Liver (tissue), 8 donors: ENCODE measurements at regions not wholly inside any gene's neighbourhood (a gene's known extent, or its start where the extent isn't known, plus 50 kb on each side); places are given as distances from the start of the nearest gene placed in this dataset.

Experiments
- DNase-seq: peaks from one replicate; pipeline ENCODE4 v3.0.0-alpha.2; 2017; ENCODE audit warnings: low spot score
- H3K27ac ChIP-seq, 2 donors: one replicate each; pipeline ENCODE4 v1.7.0; 2013; ENCODE audit warnings: inconsistent platforms in 2 of 2, low read length in 2 of 2, control low read depth in 1 of 2, low read depth in 1 of 2, mild to moderate bottlenecking in 1 of 2
- H3K27me3 ChIP-seq, 4 donors: one replicate each; pipeline versions ENCODE4 v1.6.1 to v1.7.0; 2013; ENCODE audit warnings: low read length in 3 of 4, inconsistent platforms in 1 of 4, mild to moderate bottlenecking in 1 of 4, moderate library complexity in 1 of 4; ENCODE audit not compliant: control insufficient read depth in 4 of 4, insufficient read depth in 4 of 4
- H3K36me3 ChIP-seq, 4 donors: one replicate each; pipeline versions ENCODE4 v1.6.1 to v1.7.0; 2013; ENCODE audit warnings: low read length in 3 of 4, mild to moderate bottlenecking in 3 of 4, low read depth in 1 of 4, moderate library complexity in 1 of 4; ENCODE audit not compliant: control insufficient read depth in 4 of 4, insufficient read depth in 3 of 4
- H3K4me1 ChIP-seq, 4 donors: one replicate each; pipeline versions ENCODE4 v1.6.1 to v1.7.0; 2013; ENCODE audit warnings: low read length in 3 of 4, mild to moderate bottlenecking in 3 of 4, moderate library complexity in 1 of 4; ENCODE audit not compliant: control insufficient read depth in 4 of 4, insufficient read depth in 4 of 4
- H3K4me3 ChIP-seq, 3 donors: one replicate each; pipeline versions ENCODE4 v1.6.1 to v1.7.0; 2013; ENCODE audit warnings: low read length in 3 of 3, control low read depth in 1 of 3, low read depth in 1 of 3, mild to moderate bottlenecking in 1 of 3
- H3K9ac ChIP-seq, 2 donors: one replicate each; pipeline ENCODE4 v1.7.0; 2013; ENCODE audit warnings: low read length in 2 of 2, mild to moderate bottlenecking in 2 of 2, moderate library complexity in 2 of 2, control low read depth in 1 of 2, low read depth in 1 of 2
- H3K9me3 ChIP-seq, 4 donors: one replicate each; pipeline versions ENCODE4 v1.6.1 to v1.7.0; 2013; ENCODE audit warnings: low read length in 3 of 4; ENCODE audit not compliant: control insufficient read depth in 4 of 4
- ATF3 ChIP-seq: IDR thresholded peaks from 2 replicates; pipeline ENCODE4 v1.6.1; 2016; ENCODE audit warnings: antibody characterized with exemption
- CTCF ChIP-seq: fragments of 150-350 bp; IDR thresholded peaks from 2 replicates; pipeline ENCODE4 v1.5.1; 2017; ENCODE audit warnings: improper control_type of control experiment, low read depth, low read length; ENCODE audit not compliant: missing input control
- EGR1 ChIP-seq, 2 donors: IDR thresholded peaks; 2 replicates each; pipeline ENCODE4 v1.6.1; 2016 to 2018; ENCODE audit warnings: antibody characterized with exemption in 2 of 2, low read depth in 2 of 2
- FOXA1 ChIP-seq: IDR thresholded peaks from 2 replicates; pipeline ENCODE4 v1.6.1; 2016; ENCODE audit warnings: antibody characterized with exemption
- FOXA2 ChIP-seq: IDR thresholded peaks from 2 replicates; pipeline ENCODE4 v1.6.1; 2016; ENCODE audit warnings: antibody characterized with exemption
- GABPA ChIP-seq, 2 donors: IDR thresholded peaks in 1 of 2; conservative IDR thresholded peaks in 1 of 2; 2 replicates each; pipeline ENCODE4 v1.6.1; 2016; ENCODE audit warnings: antibody characterized with exemption in 2 of 2, mild to moderate bottlenecking in 1 of 2, moderate library complexity in 1 of 2
- HNF4G ChIP-seq: IDR thresholded peaks from 2 replicates; pipeline ENCODE4 v1.6.1; 2016; ENCODE audit warnings: antibody characterized with exemption
- JUND ChIP-seq, 2 donors: IDR thresholded peaks; 2 replicates each; pipeline ENCODE4 v1.6.1; 2016; ENCODE audit warnings: antibody characterized with exemption in 2 of 2
- MAX ChIP-seq: IDR thresholded peaks from 2 replicates; pipeline ENCODE4 v1.6.1; 2016; ENCODE audit warnings: antibody characterized with exemption
- NR2F2 ChIP-seq: IDR thresholded peaks from 2 replicates; pipeline ENCODE4 v1.6.1; 2016; ENCODE audit warnings: antibody characterized with exemption
- RAD21 ChIP-seq, 2 donors: IDR thresholded peaks; 2 replicates each; pipeline ENCODE4 v1.6.1; 2016; ENCODE audit warnings: antibody characterized with exemption in 2 of 2, mild to moderate bottlenecking in 2 of 2
- RXRA ChIP-seq, 2 donors: IDR thresholded peaks; 2 replicates each; pipeline ENCODE4 v1.6.1; 2017 to 2018; ENCODE audit warnings: antibody characterized with exemption in 2 of 2, mild to moderate bottlenecking in 1 of 2
- SP1 ChIP-seq: IDR thresholded peaks from 2 replicates; pipeline ENCODE4 v1.6.1; 2018; ENCODE audit warnings: antibody characterized with exemption, mild to moderate bottlenecking
- TAF1 ChIP-seq: conservative IDR thresholded peaks from 2 replicates; pipeline ENCODE4 v1.6.1; 2016; ENCODE audit warnings: antibody characterized with exemption, mild to moderate bottlenecking
- YY1 ChIP-seq: IDR thresholded peaks from 2 replicates; pipeline ENCODE4 v1.6.1; 2016; ENCODE audit warnings: antibody characterized with exemption, mild to moderate bottlenecking
- ZBTB33 ChIP-seq: IDR thresholded peaks from 2 replicates; pipeline ENCODE4 v1.6.1; 2016; ENCODE audit warnings: antibody characterized with exemption
- WGBS: extraction: QIAGEN DNeasy Blood & Tissue Kit; methylation state at CpG from one replicate; pipeline ENCODE4 v1.1.7; 2013; 5-methylcytosine and 5-hydroxymethylcytosine counted together
- donor health status: healthy.
- donor health status: healthy.
- donor health status: healthy.
- donor health status: healthy.
- donor health status: healthy.

GRCh38 chr4:31349907-31350306, 629.7 kb downstream of the PCDH7 start:
- no peak for DNase-seq
- H3K9me3 ChIP-seq = peaks cover 0 to 3% (median 0%) of the 10 kb centered on the region in 4 donors
- H3K36me3 ChIP-seq = no peaks in the 10 kb centered on the region
- 8% methylated on average over 1 of the region's 1 CpG for WGBS
- no peak overlapping the region for H3K27ac ChIP-seq
- H3K27me3 ChIP-seq = no peaks in the 10 kb centered on the region
- H3K4me1 ChIP-seq = no peaks in the 10 kb centered on the region
- no peak overlapping the region for H3K4me3 ChIP-seq
- TF ChIP-seq NR2F2 (no peak), SP1 (no peak), YY1 (no peak), GABPA (IDR thresholded peaks at IDR 0.05 in 1 of 2, conservative IDR thresholded peaks at IDR 0.05 in 1 of 2) (no peak), HNF4G (no peak), ZBTB33 (no peak), FOXA2 (no peak), RXRA (IDR thresholded peaks at IDR 0.05) (no peak), RAD21 (IDR thresholded peaks at IDR 0.05) (no peak)
- no peak overlapping the region for H3K9ac ChIP-seq

GRCh38 chr4:31351695-31352094, 631.5 kb downstream of the PCDH7 start:
- Histone ChIP-seq H3K9me3 (peaks cover 0 to 3% (median 0%) of the 10 kb centered on the region in 4 donors), H3K27me3 (no peaks in the 10 kb centered on the region), H3K4me3 (no peak overlapping the region), H3K27ac (no peak overlapping the region), H3K4me1 (no peaks in the 10 kb centered on the region), H3K36me3 (no peaks in the 10 kb centered on the region), H3K9ac (no peak overlapping the region)
- no peak for DNase-seq
- WGBS = 67% methylated on average over 3 of the region's 3 CpGs
- TF ChIP-seq RXRA (IDR thresholded peaks at IDR 0.05) = no peak
- TF ChIP-seq FOXA2 = no peak
- TF ChIP-seq GABPA (IDR thresholded peaks at IDR 0.05 in 1 of 2, conservative IDR thresholded peaks at IDR 0.05 in 1 of 2) = no peak

GRCh38 chr4:31356839-31357238, 636.7 kb downstream of the PCDH7 start:
- H3K4me3 ChIP-seq = no peak overlapping the region
- H3K9ac ChIP-seq = no peak overlapping the region
- no peak overlapping the region for H3K27ac ChIP-seq
- no peaks in the 10 kb centered on the region for H3K36me3 ChIP-seq
- no peaks in the 10 kb centered on the region for H3K27me3 ChIP-seq
- no peaks in the 10 kb centered on the region for H3K4me1 ChIP-seq
- 88% methylated on average over 1 of the region's 1 CpG for WGBS
- H3K9me3 ChIP-seq = peaks cover 0 to 3% (median 0%) of the 10 kb centered on the region in 4 donors
- no peak for TF ChIP-seq RXRA (IDR thresholded peaks at IDR 0.05)
- no peak for TF ChIP-seq MAX
- TF ChIP-seq CTCF = no peak
- no peak for TF ChIP-seq NR2F2
- no peak for TF ChIP-seq YY1
- no peak for TF ChIP-seq RAD21 (IDR thresholded peaks at IDR 0.05)
- TF ChIP-seq TAF1 = no peak
- no peak for TF ChIP-seq EGR1 (IDR thresholded peaks at IDR 0.05; ENCODE audit: low read depth in 2 of 2)
- TF ChIP-seq JUND (IDR thresholded peaks at IDR 0.05) = no peak
- TF ChIP-seq ATF3 = no peak
- TF ChIP-seq GABPA (IDR thresholded peaks at IDR 0.05 in 1 of 2, conservative IDR thresholded peaks at IDR 0.05 in 1 of 2) = no peak
- TF ChIP-seq FOXA2 = no peak
- TF ChIP-seq ZBTB33 = no peak
- TF ChIP-seq FOXA1 = no peak
- no peak for TF ChIP-seq HNF4G
- DNase-seq = no peak
